ENCODE measurements at regions not wholly inside any gene's neighbourhood (a gene's known extent, or its start where the extent isn't known, plus 50 kb on each side); places are given as distances from the start of the nearest gene placed in this dataset.

- no peak for DNase-seq
Observed at GRCh38 chr9:120202856-120203654, 376.9 kb downstream of the CDK5RAP2 start.

GRCh38 chr9:120198027-120198426 is 381.9 kb downstream of the CDK5RAP2 start:
- DNase-seq: no peak

- DNase-seq: no peak
Observed at GRCh38 chr9:120197605-120198004, 382.4 kb downstream of the CDK5RAP2 start.

GRCh38 chr9:120191141-120191540 is 388.8 kb downstream of the CDK5RAP2 start:
- DNase-seq: no peak

GRCh38 chr9:120187758-120188157 is 392.2 kb downstream of the CDK5RAP2 start:
- DNase-seq: no peak

GRCh38 chr9:120186276-120186675 is 393.7 kb downstream of the CDK5RAP2 start:
- DNase-seq: no peak

- DNase-seq: no peak
Observed at GRCh38 chr9:120184266-120184665, 395.7 kb downstream of the CDK5RAP2 start.

GRCh38 chr9:120183615-120184014 is 396.4 kb downstream of the CDK5RAP2 start:
- DNase-seq: no peak

GRCh38 chr9:120182011-120182410 is 398.0 kb downstream of the CDK5RAP2 start:
- DNase-seq: no peak

- DNase-seq: no peak
Observed at GRCh38 chr9:120177121-120177520, 402.8 kb downstream of the CDK5RAP2 start.

GRCh38 chr9:120175031-120175430 is 404.9 kb downstream of the CDK5RAP2 start:
- DNase-seq: no peak

- no peak for DNase-seq
Observed at GRCh38 chr9:120161776-120162175, 418.2 kb downstream of the CDK5RAP2 start.

- no peak for DNase-seq
Observed at GRCh38 chr9:120158221-120158620, 421.7 kb downstream of the CDK5RAP2 start.

GRCh38 chr9:120156376-120156775 is 423.6 kb downstream of the CDK5RAP2 start:
- no peak for DNase-seq

- DNase-seq: no peak
Observed at GRCh38 chr9:120153258-120153657, 426.7 kb downstream of the CDK5RAP2 start.

GRCh38 chr9:120152295-120152694 is 427.7 kb downstream of the CDK5RAP2 start:
- DNase-seq: no peak

GRCh38 chr9:120151806-120152205 is 428.2 kb downstream of the CDK5RAP2 start:
- DNase-seq: no peak

- no peak for DNase-seq
Observed at GRCh38 chr9:120151149-120151548, 428.8 kb downstream of the CDK5RAP2 start.

GRCh38 chr9:120138955-120139354 is 441.0 kb downstream of the CDK5RAP2 start:
- DNase-seq: no peak

- no peak for DNase-seq
Observed at GRCh38 chr9:120137186-120137840, 442.7 kb downstream of the CDK5RAP2 start.

GRCh38 chr9:120136696-120137095 is 443.3 kb downstream of the CDK5RAP2 start:
- DNase-seq: no peak

GRCh38 chr9:120117081-120117480 is 462.9 kb downstream of the CDK5RAP2 start:
- no peak for DNase-seq

- DNase-seq: no peak
Observed at GRCh38 chr9:120110520-120110919, 469.4 kb downstream of the CDK5RAP2 start.

GRCh38 chr9:120109242-120109641 is 470.7 kb downstream of the CDK5RAP2 start:
- no peak for DNase-seq

- no peak for DNase-seq
Observed at GRCh38 chr9:120107138-120107537, 472.8 kb downstream of the CDK5RAP2 start.
